ENCODE measurements at regions not wholly inside any gene's neighbourhood (a gene's known extent, or its start where the extent isn't known, plus 50 kb on each side); places are given as distances from the start of the nearest gene placed in this dataset.

DNA sequence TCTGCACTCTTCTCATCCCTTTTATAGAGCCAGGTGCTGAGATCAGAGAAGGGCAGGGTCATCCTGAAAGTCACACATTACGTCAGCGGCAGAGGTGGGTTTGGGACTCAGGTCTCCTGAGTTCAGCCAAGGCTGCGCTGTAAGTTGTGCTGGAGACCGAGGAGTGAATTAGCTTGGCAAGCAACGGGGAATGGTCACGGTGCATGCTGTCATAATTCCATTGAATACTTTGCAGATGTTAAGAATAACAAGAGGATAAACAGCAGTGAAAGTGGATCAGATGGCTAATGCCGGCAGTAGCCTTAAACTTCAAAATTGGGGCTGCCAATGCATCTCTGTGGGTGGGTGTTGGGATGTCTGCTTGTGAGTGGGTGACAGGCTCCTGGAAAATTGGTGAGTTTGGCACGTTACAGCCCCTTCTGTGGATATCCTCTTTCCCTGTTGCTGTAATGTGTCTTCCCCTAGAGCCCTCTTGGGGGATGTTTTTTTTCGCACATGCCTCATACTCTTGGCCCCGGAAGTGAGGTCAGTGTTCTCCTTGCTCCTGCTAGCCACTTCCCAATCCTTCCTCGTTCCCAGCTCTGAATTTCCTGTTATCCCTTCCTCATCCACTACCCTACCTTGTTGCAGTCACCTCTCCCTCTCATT is 287.1 kb upstream of the SRRM4 start:
- Histone ChIP-seq H3K27me3 (ENCODE audit: insufficient read depth, low read length, poor library complexity) (no peaks in the 10 kb centered on the region), H3K4me2 (ENCODE audit: insufficient read depth, low read length) (no peak overlapping the region), H3K4me1 (ENCODE audit: insufficient read depth, low read length) (no peaks in the 10 kb centered on the region), H3K36me3 (ENCODE audit: insufficient read depth, low read length) (no peaks in the 10 kb centered on the region), H3K9ac (ENCODE audit: low read depth, low read length) (no peak overlapping the region), H4K20me1 (ENCODE audit: insufficient read depth, low read length) (no peaks in the 10 kb centered on the region), H3K9me3 (ENCODE audit: insufficient read depth, low read length, severe bottlenecking) (no peaks in the 10 kb centered on the region), H3K4me3 (ENCODE audit: low read depth in 1 of 2, low read length in 2 of 2) (no peak overlapping the region), H2AFZ (ENCODE audit: low read depth, low read length) (no peak overlapping the region), H3K27ac (ENCODE audit: low read length) (no peak overlapping the region), H3K79me2 (ENCODE audit: insufficient read depth, low read length) (no peaks in the 10 kb centered on the region)
- no peak for TF ChIP-seq EZH2 (IDR thresholded peaks at IDR 0.05; ENCODE audit: borderline replicate concordance, low read depth, low read length, severe bottlenecking)
- TF ChIP-seq, protein P1, sequence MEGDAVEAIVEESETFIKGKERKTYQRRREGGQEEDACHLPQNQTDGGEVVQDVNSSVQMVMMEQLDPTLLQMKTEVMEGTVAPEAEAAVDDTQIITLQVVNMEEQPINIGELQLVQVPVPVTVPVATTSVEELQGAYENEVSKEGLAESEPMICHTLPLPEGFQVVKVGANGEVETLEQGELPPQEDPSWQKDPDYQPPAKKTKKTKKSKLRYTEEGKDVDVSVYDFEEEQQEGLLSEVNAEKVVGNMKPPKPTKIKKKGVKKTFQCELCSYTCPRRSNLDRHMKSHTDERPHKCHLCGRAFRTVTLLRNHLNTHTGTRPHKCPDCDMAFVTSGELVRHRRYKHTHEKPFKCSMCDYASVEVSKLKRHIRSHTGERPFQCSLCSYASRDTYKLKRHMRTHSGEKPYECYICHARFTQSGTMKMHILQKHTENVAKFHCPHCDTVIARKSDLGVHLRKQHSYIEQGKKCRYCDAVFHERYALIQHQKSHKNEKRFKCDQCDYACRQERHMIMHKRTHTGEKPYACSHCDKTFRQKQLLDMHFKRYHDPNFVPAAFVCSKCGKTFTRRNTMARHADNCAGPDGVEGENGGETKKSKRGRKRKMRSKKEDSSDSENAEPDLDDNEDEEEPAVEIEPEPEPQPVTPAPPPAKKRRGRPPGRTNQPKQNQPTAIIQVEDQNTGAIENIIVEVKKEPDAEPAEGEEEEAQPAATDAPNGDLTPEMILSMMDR (IDR thresholded peaks at IDR 0.05; ENCODE audit: borderline replicate concordance, extremely low read depth, low read length, poor library complexity, severe bottlenecking) = no peak
- DNase-seq (no peak), ATAC-seq (ENCODE audit: insufficient read depth, low read depth) (no peak)

DNA sequence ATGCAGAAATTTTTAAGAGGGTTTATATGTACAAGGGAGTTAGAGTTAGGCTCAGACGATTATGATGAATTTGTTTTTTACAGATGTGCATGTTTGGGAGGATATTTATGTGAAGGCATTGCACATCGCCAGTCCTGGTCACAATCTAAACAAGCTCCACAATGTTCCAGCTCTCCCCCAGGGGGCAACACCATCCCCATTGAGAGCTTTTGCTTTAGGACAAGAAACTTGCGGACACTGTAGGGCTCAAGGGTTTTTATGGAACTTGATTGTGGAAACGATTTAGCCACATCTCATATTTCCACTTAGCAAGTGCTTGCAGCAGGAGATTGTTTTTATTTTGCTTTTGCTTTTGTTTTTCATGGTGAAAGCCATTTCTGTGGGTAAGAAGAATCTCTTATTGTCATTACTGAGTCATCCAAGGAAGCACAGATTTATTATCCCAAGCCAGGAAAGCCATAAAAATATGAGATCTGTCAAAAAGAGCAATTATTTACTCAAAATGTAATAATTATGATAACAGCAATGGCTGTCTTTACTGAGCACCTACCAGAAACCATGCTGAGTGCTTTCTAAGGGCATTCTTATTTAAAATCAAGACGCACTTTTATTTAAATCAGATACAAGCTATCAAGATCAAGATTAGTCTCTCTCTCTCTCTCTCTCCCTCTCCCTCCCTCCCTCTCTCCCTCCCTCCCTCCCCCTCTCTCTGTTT is 276.7 kb upstream of the SRRM4 start:
- Histone ChIP-seq H3K27me3 (ENCODE audit: insufficient read depth, low read length, poor library complexity) (no peaks in the 10 kb centered on the region), H4K20me1 (ENCODE audit: insufficient read depth, low read length) (no peaks in the 10 kb centered on the region), H3K4me1 (ENCODE audit: insufficient read depth, low read length) (no peaks in the 10 kb centered on the region), H3K9ac (ENCODE audit: low read depth, low read length) (no peak overlapping the region), H3K27ac (ENCODE audit: low read length) (no peak overlapping the region), H3K4me2 (ENCODE audit: insufficient read depth, low read length) (no peak overlapping the region), H3K79me2 (ENCODE audit: insufficient read depth, low read length) (no peaks in the 10 kb centered on the region), H3K36me3 (ENCODE audit: insufficient read depth, low read length) (no peaks in the 10 kb centered on the region), H3K4me3 (ENCODE audit: low read depth in 1 of 2, low read length in 2 of 2) (no peak overlapping the region), H2AFZ (ENCODE audit: low read depth, low read length) (no peak overlapping the region), H3K9me3 (ENCODE audit: insufficient read depth, low read length, severe bottlenecking) (no peaks in the 10 kb centered on the region)
- no peak for TF ChIP-seq EZH2 (IDR thresholded peaks at IDR 0.05; ENCODE audit: borderline replicate concordance, low read depth, low read length, severe bottlenecking)
- ATAC-seq (ENCODE audit: insufficient read depth, low read depth) (no peak), DNase-seq (no peak)

DNA sequence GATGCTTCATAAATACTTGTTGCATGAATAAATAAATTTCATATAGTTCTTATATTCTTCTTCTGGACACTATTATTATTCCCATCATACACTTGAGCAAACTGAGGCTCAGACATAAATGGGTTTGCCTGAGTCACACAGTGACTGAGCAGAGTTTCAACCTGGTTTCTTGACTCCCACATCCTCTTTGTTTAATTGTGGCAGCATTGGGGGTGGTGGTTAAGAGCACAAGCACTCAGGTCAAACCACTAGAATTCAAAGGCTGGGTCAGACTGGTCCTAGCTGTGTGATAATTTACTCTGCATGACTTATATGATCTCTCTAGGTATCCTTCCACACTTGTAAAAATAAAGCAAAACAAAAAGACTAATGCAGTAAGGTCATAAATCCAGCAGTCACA is 274.9 kb upstream of the SRRM4 start:
- Histone ChIP-seq H3K4me2 (ENCODE audit: insufficient read depth, low read length) (no peak overlapping the region), H3K27me3 (ENCODE audit: insufficient read depth, low read length, poor library complexity) (no peaks in the 10 kb centered on the region), H2AFZ (ENCODE audit: low read depth, low read length) (no peak overlapping the region), H4K20me1 (ENCODE audit: insufficient read depth, low read length) (no peaks in the 10 kb centered on the region), H3K9ac (ENCODE audit: low read depth, low read length) (no peak overlapping the region), H3K4me1 (ENCODE audit: insufficient read depth, low read length) (no peaks in the 10 kb centered on the region), H3K4me3 (ENCODE audit: low read depth in 1 of 2, low read length in 2 of 2) (no peak overlapping the region), H3K79me2 (ENCODE audit: insufficient read depth, low read length) (no peaks in the 10 kb centered on the region), H3K27ac (ENCODE audit: low read length) (no peak overlapping the region), H3K36me3 (ENCODE audit: insufficient read depth, low read length) (no peaks in the 10 kb centered on the region), H3K9me3 (ENCODE audit: insufficient read depth, low read length, severe bottlenecking) (no peaks in the 10 kb centered on the region)
- DNase-seq = no peak
- TF ChIP-seq, protein P1 (IDR thresholded peaks at IDR 0.05; ENCODE audit: borderline replicate concordance, extremely low read depth, low read length, poor library complexity, severe bottlenecking) = no peak
- TF ChIP-seq EZH2 (IDR thresholded peaks at IDR 0.05; ENCODE audit: borderline replicate concordance, low read depth, low read length, severe bottlenecking) = no peak
- no peak for ATAC-seq (ENCODE audit: insufficient read depth, low read depth)

DNA sequence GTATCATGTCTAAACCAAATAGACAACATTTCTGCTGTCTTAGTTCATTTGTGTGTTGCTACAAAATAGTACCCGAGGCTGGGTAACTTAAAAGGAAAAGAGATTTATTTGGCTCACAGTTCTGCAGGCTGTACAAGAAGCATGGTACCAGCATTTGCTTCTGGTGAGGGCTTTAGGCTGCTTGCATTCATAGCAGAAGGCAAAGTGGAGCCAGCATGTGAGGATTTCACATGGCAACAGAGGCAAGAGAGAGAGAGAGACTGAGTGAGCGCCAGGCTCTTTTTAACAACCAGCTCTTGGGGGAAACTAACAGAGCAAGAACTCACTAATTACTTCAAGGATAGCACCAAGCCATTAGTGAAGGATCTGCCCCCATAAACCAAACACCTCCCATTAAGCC is 271.4 kb upstream of the SRRM4 start:
- DNase-seq = no peak
- Histone ChIP-seq H3K4me1 (ENCODE audit: insufficient read depth, low read length) (no peaks in the 10 kb centered on the region), H2AFZ (ENCODE audit: low read depth, low read length) (no peak overlapping the region), H3K4me2 (ENCODE audit: insufficient read depth, low read length) (no peak overlapping the region), H3K9ac (ENCODE audit: low read depth, low read length) (no peak overlapping the region), H3K27ac (ENCODE audit: low read length) (no peak overlapping the region), H4K20me1 (ENCODE audit: insufficient read depth, low read length) (no peaks in the 10 kb centered on the region), H3K36me3 (ENCODE audit: insufficient read depth, low read length) (no peaks in the 10 kb centered on the region), H3K9me3 (ENCODE audit: insufficient read depth, low read length, severe bottlenecking) (no peaks in the 10 kb centered on the region), H3K27me3 (ENCODE audit: insufficient read depth, low read length, poor library complexity) (no peaks in the 10 kb centered on the region), H3K4me3 (ENCODE audit: low read depth in 1 of 2, low read length in 2 of 2) (no peak overlapping the region), H3K79me2 (ENCODE audit: insufficient read depth, low read length) (no peaks in the 10 kb centered on the region)
- TF ChIP-seq EZH2 (IDR thresholded peaks at IDR 0.05; ENCODE audit: borderline replicate concordance, low read depth, low read length, severe bottlenecking) = no peak
- no peak for ATAC-seq (ENCODE audit: insufficient read depth, low read depth)
